HepG2 (cell line): ENCODE measurements at regions not wholly inside any gene's neighbourhood (a gene's known extent, or its start where the extent isn't known, plus 50 kb on each side); places are given as distances from the start of the nearest gene placed in this dataset.

Source experiments
- ATAC-seq: fragments of 200-7000 bp; cut with Tn5 transposase; 3 replicates; pipeline ENCODE4 v1.9.1; 2020; ENCODE audit warnings: mild to moderate bottlenecking, moderate library complexity
- BruUV-seq: library from RNA; stranded (reverse); fragments of 400-500 nt; replicated peaks from 2 replicates; lab custom pipeline; 2021; lab: Mats Ljungman, UMichigan
- CTCF ChIA-PET: fragments of 300-600 bp; formaldehyde crosslinking; extraction: SDS; loops from one replicate; lab custom pipeline; 2021; ENCODE audit warnings: low total read pairs, inconsistent platforms, low intra/inter-chr PET ratio; lab: Yijun Ruan, JAX
- POLR2A ChIA-PET: fragments of 350-600 bp; sonication (Branson Sonifier 250); formaldehyde crosslinking; loops from one replicate; lab custom pipeline; 2020; ENCODE audit warnings: antibody characterized with exemption, inconsistent platforms; lab: Yijun Ruan, JAX
- DNase-seq: peaks from one replicate; pipeline ENCODE4 v3.0.0-alpha.2; 2015; ENCODE audit warnings: low spot score
- FAIRE-seq: peaks from 3 replicates; lab custom pipeline; 2011; peaks lifted over from hg19 to GRCh38; lab: Jason Lieb, UNC
- H2AFZ ChIP-seq: one replicate; pipeline ENCODE4 v1.6.1; 2011; ENCODE audit warnings: low read length, inconsistent platforms
- H3K27ac ChIP-seq: fragments of 300-600 bp; 3 replicates; pipeline ENCODE4 v1.8.0; 2011; ENCODE audit warnings: mixed run types, mild to moderate bottlenecking, mixed read lengths, low read length, inconsistent platforms; ENCODE audit not compliant: insufficient read depth; ENCODE audit errors: extremely low read length
- H3K27me3 ChIP-seq, 2 experiments: fragments of 200-600 bp in 1 of 2; 2 replicates in 1 of 2; 3 replicates in 1 of 2; pipeline versions ENCODE4 v1.6.0 to v1.8.0; 2011; ENCODE audit warnings: low read length in 2 of 2, mild to moderate bottlenecking in 2 of 2, moderate library complexity in 2 of 2, inconsistent platforms in 1 of 2; ENCODE audit not compliant: insufficient read depth in 2 of 2, control insufficient read depth in 1 of 2
- H3K36me3 ChIP-seq, 2 experiments: fragments of 200-600 bp in 1 of 2; replicated peaks in 1 of 2; 2 replicates in 1 of 2; 3 replicates in 1 of 2; pipeline versions ENCODE4 v1.5.1 to v1.8.0; 2011; ENCODE audit warnings: low read length in 2 of 2, inconsistent platforms in 1 of 2; ENCODE audit not compliant: insufficient read depth in 2 of 2, control insufficient read depth in 1 of 2
- H3K4me1 ChIP-seq: 2 replicates; pipeline ENCODE4 v1.5.1; 2012; ENCODE audit warnings: low read length, inconsistent platforms; ENCODE audit not compliant: insufficient read depth
- H3K4me2 ChIP-seq: 2 replicates; pipeline ENCODE4 v1.6.0; 2011; ENCODE audit warnings: low read depth, low read length, inconsistent platforms
- H3K4me3 ChIP-seq, 3 experiments: fragments of 200-600 bp in 1 of 3; sonication (generic), shearing (Covaris generic) in 1 of 3; replicated peaks in 1 of 3; 2 replicates each; pipeline ENCODE4 v1.5.1; 2011 to 2016; ENCODE audit warnings: low read length in 3 of 3, inconsistent platforms in 2 of 3, low read depth in 2 of 3, mild to moderate bottlenecking in 2 of 3, control low read depth in 1 of 3, mixed read lengths in 1 of 3; ENCODE audit not compliant: insufficient read depth in 1 of 3
- H3K79me2 ChIP-seq: one replicate; pipeline ENCODE4 v1.6.1; 2011; ENCODE audit warnings: low read length, inconsistent platforms; ENCODE audit not compliant: insufficient read depth
- H3K9ac ChIP-seq: 2 replicates; pipeline ENCODE4 v1.6.0; 2011; ENCODE audit warnings: mild to moderate bottlenecking, low read depth, low read length, inconsistent platforms; ENCODE audit not compliant: insufficient read depth
- H3K9me3 ChIP-seq: 2 replicates; pipeline ENCODE4 v1.5.1; 2012; ENCODE audit warnings: mild to moderate bottlenecking, low read length
- H4K20me1 ChIP-seq: 2 replicates; pipeline ENCODE4 v1.6.0; 2011; ENCODE audit warnings: inconsistent platforms, mild to moderate bottlenecking, low read length, moderate library complexity; ENCODE audit not compliant: insufficient read depth
- ASH2L ChIP-seq: fragments of 300-600, 200-600 bp; sonication (generic); IDR thresholded peaks from 2 replicates; pipeline ENCODE4 v1.7.0; 2017; ENCODE audit warnings: low read depth, mild to moderate bottlenecking, moderate library complexity, mixed read lengths, low read length; ENCODE audit not compliant: insufficient read length
- BHLHE40 ChIP-seq: IDR thresholded peaks from 2 replicates; pipeline ENCODE4 v1.6.1; 2011; ENCODE audit warnings: low read length, improper control_type of control experiment
- HNF1A ChIP-seq, 2 experiments: sonication (generic) in 1 of 2; formaldehyde crosslinking in 1 of 2; IDR thresholded peaks; 2 replicates each; pipeline versions ENCODE4 v1.4.0 to v1.6.1; 2016 to 2020; ENCODE audit warnings: borderline replicate concordance in 1 of 2, low read depth in 1 of 2, mild to moderate bottlenecking in 1 of 2, missing genetic modification reagents in 1 of 2
- MTA1 ChIP-seq: sonication (generic); formaldehyde crosslinking; IDR thresholded peaks from 2 replicates; pipeline ENCODE4 v1.4.0; 2020; ENCODE audit warnings: missing genetic modification reagents, mild to moderate bottlenecking, borderline replicate concordance
- RELA ChIP-seq: sonication (generic); formaldehyde crosslinking; IDR thresholded peaks from 2 replicates; pipeline ENCODE4 v1.4.0; 2020; ENCODE audit warnings: missing genetic modification reagents
- THAP8 ChIP-seq: sonication (generic); formaldehyde crosslinking; IDR thresholded peaks from 2 replicates; pipeline ENCODE4 v1.5.1; 2020; ENCODE audit warnings: missing genetic modification reagents, mild to moderate bottlenecking, borderline replicate concordance
- ZNF274 ChIP-seq: sonication (generic); formaldehyde crosslinking; IDR thresholded peaks from 2 replicates; pipeline ENCODE4 v1.5.1; 2020; ENCODE audit warnings: mild to moderate bottlenecking, missing genetic modification reagents
- ZNF350 ChIP-seq: sonication (generic); formaldehyde crosslinking; IDR thresholded peaks from 2 replicates; pipeline ENCODE4 v1.4.0; 2020; ENCODE audit warnings: mild to moderate bottlenecking, low read depth, missing genetic modification reagents, borderline replicate concordance
- ZNF777 ChIP-seq: sonication (generic); formaldehyde crosslinking; IDR thresholded peaks from 2 replicates; pipeline ENCODE4 v1.4.0; 2020; ENCODE audit warnings: missing genetic modification reagents
- ZSCAN31 ChIP-seq: sonication (generic); formaldehyde crosslinking; IDR thresholded peaks from 2 replicates; pipeline ENCODE4 v1.5.0; 2020; ENCODE audit warnings: low read depth, mild to moderate bottlenecking, missing genetic modification reagents
- WGBS: methylation state at CpG from one replicate; pipeline ENCODE4 v1.1.6; 2017; ENCODE audit warnings: low lambda C conversion rate; 5-methylcytosine and 5-hydroxymethylcytosine counted together
- in situ Hi-C: cut with HindIII; loops from 2 replicates; pipeline ENCODE4 v1.10.0; 2017; ENCODE audit warnings: low pct_unique_long_range_greater_than_20kb; ENCODE audit not compliant: extremely low pct_ligation_motif_present
- intact Hi-C: fragments of 100-400 bp; cut with micrococcal nuclease; formaldehyde crosslinking; loops from one replicate; pipeline ENCODE4 v1.10.0; 2022; ENCODE audit not compliant: unreplicated experiment

- no peak for TF ChIP-seq HNF1A (IDR thresholded peaks at IDR 0.05; ENCODE audit: low read depth)
- no peak for TF ChIP-seq HNF1A (CRISPR knock-in tag; IDR thresholded peaks at IDR 0.05; ENCODE audit: borderline replicate concordance)
- TF ChIP-seq BHLHE40, result no peak
- no peak for TF ChIP-seq MTA1
These were observed 209.5 kb downstream of the EBLN2 start (continued) for GRCh38 chr3:73270839-73271483.

GRCh38 chr3:73273341-73273740 is 211.9 kb downstream of the EBLN2 start:
- H3K9ac ChIP-seq, result no peak overlapping the region
- 32% methylated on average over 4 of the region's 4 CpGs for WGBS
- in situ Hi-C loops, result no loop called here
- H3K9me3 ChIP-seq, result no peaks in the 10 kb centered on the region
- ATAC-seq, result no peak
- no peaks in the 10 kb centered on the region for H3K79me2 ChIP-seq
- H2AFZ ChIP-seq, result no peak overlapping the region
- no peaks in the 10 kb centered on the region for H4K20me1 ChIP-seq
- no peaks in the 10 kb centered on the region for H3K27me3 ChIP-seq
- no peak overlapping the region for H3K4me2 ChIP-seq
- ChIA-PET CTCF (no interaction called here), POLR2A (no interaction called here)
- H3K4me1 ChIP-seq, result no peaks in the 10 kb centered on the region
- intact Hi-C loops, result no loop called here
- DNase-seq, result no peak
- H3K4me3 ChIP-seq, result no peak overlapping the region
- H3K36me3 ChIP-seq, result no peaks in the 10 kb centered on the region
- FAIRE-seq, result no peak
- no peak overlapping the region for H3K27ac ChIP-seq
- no TSS peak for BruUV-seq
- TF ChIP-seq RELA (CRISPR knock-in tag), result no peak
- no peak for TF ChIP-seq ZNF274 (CRISPR knock-in tag)
- TF ChIP-seq ZNF350 (CRISPR knock-in tag), result no peak
- no peak for TF ChIP-seq ZNF777 (CRISPR knock-in tag)
- TF ChIP-seq THAP8, result no peak
- no peak for TF ChIP-seq ZSCAN31
- no peak for TF ChIP-seq ASH2L
